Sigmoid colon (tissue), 6 donors: ENCODE measurements at regions not wholly inside any gene's neighbourhood (a gene's known extent, or its start where the extent isn't known, plus 50 kb on each side); places are given as distances from the start of the nearest gene placed in this dataset.

ENCODE experiments used
- DNase-seq: peaks from one replicate; pipeline ENCODE4 v3.0.0-alpha.2; 2019
- H3K27ac ChIP-seq, 4 donors: fragments of 200-600 bp; sonication (generic); one replicate each; pipeline ENCODE4 v1.5.1; 2016 to 2019; ENCODE audit warnings: mild to moderate bottlenecking in 1 of 4
- H3K27me3 ChIP-seq, 3 donors: fragments of 200-600 bp; sonication (generic); one replicate each; pipeline ENCODE4 v1.5.1; 2019; ENCODE audit warnings: mild to moderate bottlenecking in 1 of 3
- H3K36me3 ChIP-seq, 4 donors: fragments of 200-600 bp; sonication (generic); one replicate each; pipeline ENCODE4 v1.5.1; 2016 to 2019
- H3K4me1 ChIP-seq, 4 donors: fragments of 200-600 bp; sonication (generic); one replicate each; pipeline ENCODE4 v1.5.1; 2017 to 2019
- H3K4me3 ChIP-seq, 4 donors: fragments of 200-600 bp; sonication (generic); one replicate each; pipeline ENCODE4 v1.5.1; 2017 to 2019; ENCODE audit warnings: mild to moderate bottlenecking in 2 of 4, moderate library complexity in 1 of 4
- H3K9me3 ChIP-seq, 4 donors: fragments of 200-600 bp in 3 of 4; sonication (generic) in 3 of 4; one replicate each; pipeline versions ENCODE4 v1.5.1 to v1.6.1; 2013 to 2019
- CTCF ChIP-seq, 4 experiments: fragments of 450-650 bp in 3 of 4; fragments of 200-600 bp in 1 of 4; IDR thresholded peaks; one replicate each; pipeline ENCODE4 v1.5.1; 2016 to 2019; ENCODE audit warnings: antibody characterized with exemption in 4 of 4, mild to moderate bottlenecking in 3 of 4, moderate library complexity in 2 of 4
- EP300 ChIP-seq, 4 donors: sonication (generic); formaldehyde crosslinking; IDR thresholded peaks; one replicate each; pipeline ENCODE4 v1.6.1; 2017; ENCODE audit warnings: antibody characterized with exemption in 4 of 4
- POLR2A ChIP-seq, 2 donors: fragments of 450-650 bp; IDR thresholded peaks; one replicate each; pipeline ENCODE4 v1.6.1; 2016; ENCODE audit warnings: antibody characterized with exemption in 2 of 2, mild to moderate bottlenecking in 2 of 2, moderate library complexity in 2 of 2
- POLR2AphosphoS5 ChIP-seq, 4 donors: sonication (generic); formaldehyde crosslinking; IDR thresholded peaks; one replicate each; pipeline ENCODE4 v1.6.1; 2017; ENCODE audit warnings: antibody characterized with exemption in 4 of 4
- WGBS, 2 donors: extraction: QIAGEN DNeasy Blood & Tissue Kit; methylation state at CpG; one replicate each; pipeline ENCODE4 v1.1.7; 2013; 5-methylcytosine and 5-hydroxymethylcytosine counted together
- intact Hi-C: fragments of 100-400 bp; cut with DNase I; formaldehyde crosslinking; loops from one replicate; pipeline ENCODE4 v1.15.1; 2023
- donor health status: healthy with polysubstance abuse.
- donor health status: healthy.

- Histone ChIP-seq H3K27me3 (no peaks in the 10 kb centered on the region), H3K27ac (no peak overlapping the region), H3K36me3 (no peaks in the 10 kb centered on the region), H3K4me3 (no peak overlapping the region), H3K9me3 (peaks cover 0 to 3% (median 0%) of the 10 kb centered on the region in 4 donors), H3K4me1 (peaks cover 0 to 10% (median 0%) of the 10 kb centered on the region in 4 donors)
- peak; percentile 57 for DNase-seq
- intact Hi-C loops, result no loop called here
- 90% methylated on average over 22 of the region's 22 CpGs for WGBS, 2 donors
- TF ChIP-seq POLR2A (IDR thresholded peaks at IDR 0.05), result no peak
- TF ChIP-seq CTCF (IDR thresholded peaks at IDR 0.05), result no peak
- no peak for TF ChIP-seq EP300 (IDR thresholded peaks at IDR 0.05)
- TF ChIP-seq POLR2AphosphoS5 (IDR thresholded peaks at IDR 0.05), result no peak
These were observed 307.4 kb downstream of the NDUFA10 start for GRCh38 chr2:239717706-239718105.

GRCh38 chr2:239717319-239717675 lies 307.8 kb downstream of the NDUFA10 start:
- H3K4me3 ChIP-seq, result no peak overlapping the region
- 49 to 76% methylated on average over 3 of the region's 3 CpGs for WGBS, 2 donors
- no peak overlapping the region for H3K27ac ChIP-seq
- no peaks in the 10 kb centered on the region for H3K27me3 ChIP-seq
- peaks cover 0 to 10% (median 0%) of the 10 kb centered on the region in 4 donors for H3K4me1 ChIP-seq
- DNase-seq, result no peak
- intact Hi-C loops, result no loop called here
- no peak for TF ChIP-seq CTCF (IDR thresholded peaks at IDR 0.05)
- peaks cover 0 to 5% (median 0%) of the 10 kb centered on the region in 4 donors for H3K9me3 ChIP-seq
- no peaks in the 10 kb centered on the region for H3K36me3 ChIP-seq

- H3K27me3 ChIP-seq, result no peaks in the 10 kb centered on the region
- peak; percentile 69 for DNase-seq
- intact Hi-C loops, result no loop called here
- no peak overlapping the region for H3K4me3 ChIP-seq
- H3K4me1 ChIP-seq, result peaks cover 0 to 10% (median 0%) of the 10 kb centered on the region in 4 donors
- WGBS, 2 donors, result 59 to 65% methylated on average over 16 of the region's 16 CpGs
- TF ChIP-seq EP300 (IDR thresholded peaks at IDR 0.05), result no peak
- no peak for TF ChIP-seq CTCF (IDR thresholded peaks at IDR 0.05)
- no peak for TF ChIP-seq POLR2AphosphoS5 (IDR thresholded peaks at IDR 0.05)
- no peak for TF ChIP-seq POLR2A (IDR thresholded peaks at IDR 0.05)
- peaks cover 0 to 5% (median 0%) of the 10 kb centered on the region in 4 donors for H3K9me3 ChIP-seq
- H3K27ac ChIP-seq, result no peak overlapping the region
- H3K36me3 ChIP-seq, result no peaks in the 10 kb centered on the region
These were observed 308.4 kb downstream of the NDUFA10 start for GRCh38 chr2:239716536-239717318.

DNA sequence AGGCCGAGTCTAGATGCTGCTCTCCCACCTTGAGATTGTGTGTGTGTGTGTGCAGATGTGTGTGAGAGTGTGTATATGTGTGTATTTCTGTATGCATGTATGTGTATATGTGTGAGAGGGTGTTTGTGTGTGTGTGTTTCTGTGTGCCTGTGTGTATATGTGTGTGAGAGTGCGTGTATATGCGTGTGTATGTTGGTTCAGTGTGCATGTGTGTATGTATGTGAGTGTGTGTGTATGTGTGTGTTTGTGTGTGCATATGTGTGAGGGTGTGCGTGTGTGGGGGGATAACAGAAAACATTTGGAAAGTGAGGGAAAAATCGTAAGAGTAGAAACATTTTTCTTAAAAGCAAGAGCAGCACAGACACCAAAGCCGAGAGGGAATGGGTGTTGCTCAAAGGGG lies 309.1 kb downstream of the NDUFA10 start:
- Histone ChIP-seq H3K27ac (no peak overlapping the region), H3K36me3 (no peaks in the 10 kb centered on the region), H3K27me3 (no peaks in the 10 kb centered on the region), H3K4me3 (no peak overlapping the region), H3K9me3 (peaks cover 0 to 5% (median 0%) of the 10 kb centered on the region in 4 donors), H3K4me1 (peaks cover 0 to 10% (median 0%) of the 10 kb centered on the region in 4 donors)
- no peak for TF ChIP-seq POLR2A (IDR thresholded peaks at IDR 0.05)
- TF ChIP-seq CTCF (IDR thresholded peaks at IDR 0.05), result no peak
- no peak for TF ChIP-seq POLR2AphosphoS5 (IDR thresholded peaks at IDR 0.05)
- TF ChIP-seq EP300 (IDR thresholded peaks at IDR 0.05), result no peak
- 86 to 92% methylated on average over 6 of the region's 6 CpGs for WGBS, 2 donors
- no peak for DNase-seq
- intact Hi-C loops, result no loop called here

GRCh38 chr2:239715606-239716005 lies 309.5 kb downstream of the NDUFA10 start:
- no peaks in the 10 kb centered on the region for H3K27me3 ChIP-seq
- no peak overlapping the region for H3K27ac ChIP-seq
- no peak for DNase-seq
- WGBS, 2 donors, result 88 to 91% methylated on average over 15 of the region's 15 CpGs
- intact Hi-C loops, result no loop called here
- H3K9me3 ChIP-seq, result peaks cover 0 to 5% (median 0%) of the 10 kb centered on the region in 4 donors
- no peak overlapping the region for H3K4me3 ChIP-seq
- no peaks in the 10 kb centered on the region for H3K36me3 ChIP-seq
- H3K4me1 ChIP-seq, result peaks cover 0 to 10% (median 0%) of the 10 kb centered on the region in 4 donors
- TF ChIP-seq POLR2A (IDR thresholded peaks at IDR 0.05) (no peak), CTCF (IDR thresholded peaks at IDR 0.05) (no peak), POLR2AphosphoS5 (IDR thresholded peaks at IDR 0.05) (no peak), EP300 (IDR thresholded peaks at IDR 0.05) (no peak)
